Duodenal mucosa (tissue), 2 donors: ENCODE measurements at regions not wholly inside any gene's neighbourhood (a gene's known extent, or its start where the extent isn't known, plus 50 kb on each side); places are given as distances from the start of the nearest gene placed in this dataset.

ENCODE experiments used
- H3K27ac ChIP-seq: one replicate; pipeline ENCODE4 v1.7.0; 2013; ENCODE audit warnings: low read depth, low read length
- H3K27me3 ChIP-seq, 2 donors: one replicate each; pipeline ENCODE4 v1.7.0; 2013; ENCODE audit warnings: low read length in 2 of 2, control low read depth in 1 of 2; ENCODE audit not compliant: insufficient read depth in 2 of 2, control insufficient read depth in 1 of 2
- H3K36me3 ChIP-seq, 2 donors: one replicate each; pipeline ENCODE4 v1.7.0; 2013; ENCODE audit warnings: low read length in 2 of 2, control low read depth in 1 of 2; ENCODE audit not compliant: insufficient read depth in 2 of 2, control insufficient read depth in 1 of 2
- H3K4me1 ChIP-seq, 2 donors: one replicate each; pipeline ENCODE4 v1.7.0; 2013; ENCODE audit warnings: low read length in 2 of 2, control low read depth in 1 of 2; ENCODE audit not compliant: insufficient read depth in 2 of 2, control insufficient read depth in 1 of 2
- H3K4me3 ChIP-seq, 2 donors: one replicate each; pipeline ENCODE4 v1.7.0; 2013; ENCODE audit warnings: low read length in 2 of 2, low read depth in 1 of 2
- H3K9ac ChIP-seq, 2 donors: one replicate each; pipeline ENCODE4 v1.7.0; 2013; ENCODE audit warnings: low read length in 2 of 2, low read depth in 1 of 2
- H3K9me3 ChIP-seq, 2 donors: one replicate each; pipeline ENCODE4 v1.7.0; 2013; ENCODE audit warnings: low read length in 2 of 2, control low read depth in 1 of 2; ENCODE audit not compliant: control insufficient read depth in 1 of 2

GRCh38 chr6:165794179-165794601 lies 131.1 kb upstream of the PDE10A start:
- Histone ChIP-seq H3K36me3 (no peaks in the 10 kb centered on the region), H3K9me3 (no peaks in the 10 kb centered on the region), H3K9ac (no peak overlapping the region), H3K27ac (no peak overlapping the region), H3K4me3 (no peak overlapping the region), H3K27me3 (peaks cover 0 to 3% of the 10 kb centered on the region in 2 donors), H3K4me1 (no peaks in the 10 kb centered on the region)

GRCh38 chr6:165793287-165793825 lies 130.3 kb upstream of the PDE10A start:
- H3K36me3 ChIP-seq, result no peaks in the 10 kb centered on the region
- H3K27ac ChIP-seq, result no peak overlapping the region
- H3K9ac ChIP-seq, result no peak overlapping the region
- H3K27me3 ChIP-seq, result peaks cover 0 to 3% of the 10 kb centered on the region in 2 donors
- H3K9me3 ChIP-seq, result no peaks in the 10 kb centered on the region
- no peaks in the 10 kb centered on the region for H3K4me1 ChIP-seq
- H3K4me3 ChIP-seq, result no peak overlapping the region

DNA sequence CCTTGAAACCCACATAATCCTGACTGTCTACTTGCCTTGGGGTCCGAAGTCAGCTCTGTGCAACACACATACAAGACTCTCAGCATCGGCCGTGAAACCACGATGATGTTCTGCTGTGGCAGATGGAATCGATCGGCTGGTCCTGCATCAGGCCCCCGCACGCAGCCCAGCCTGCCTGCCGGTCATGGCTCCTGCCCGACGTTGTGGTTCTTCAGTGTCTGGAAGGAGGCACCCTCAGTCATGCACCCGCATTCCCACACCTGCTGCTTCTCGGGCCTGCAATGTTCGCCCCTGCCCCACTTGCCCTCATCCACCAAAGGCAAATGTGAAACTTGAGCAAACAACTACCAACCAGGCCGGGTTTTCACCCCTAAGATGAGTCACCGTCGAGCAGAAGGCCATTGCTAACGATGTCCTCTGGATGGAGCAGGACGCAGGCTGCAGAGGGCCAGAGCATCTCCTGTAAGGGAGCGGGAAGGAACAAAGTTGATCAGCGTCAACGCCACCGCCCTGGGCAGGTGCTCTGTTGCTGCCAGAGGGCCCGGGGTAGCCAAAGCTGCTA lies 128.9 kb upstream of the PDE10A start:
- Histone ChIP-seq H3K9ac (no peak overlapping the region), H3K4me3 (no peak overlapping the region), H3K36me3 (no peaks in the 10 kb centered on the region), H3K27me3 (peaks cover 0 to 3% of the 10 kb centered on the region in 2 donors), H3K9me3 (no peaks in the 10 kb centered on the region), H3K4me1 (no peaks in the 10 kb centered on the region), H3K27ac (no peak overlapping the region)

DNA sequence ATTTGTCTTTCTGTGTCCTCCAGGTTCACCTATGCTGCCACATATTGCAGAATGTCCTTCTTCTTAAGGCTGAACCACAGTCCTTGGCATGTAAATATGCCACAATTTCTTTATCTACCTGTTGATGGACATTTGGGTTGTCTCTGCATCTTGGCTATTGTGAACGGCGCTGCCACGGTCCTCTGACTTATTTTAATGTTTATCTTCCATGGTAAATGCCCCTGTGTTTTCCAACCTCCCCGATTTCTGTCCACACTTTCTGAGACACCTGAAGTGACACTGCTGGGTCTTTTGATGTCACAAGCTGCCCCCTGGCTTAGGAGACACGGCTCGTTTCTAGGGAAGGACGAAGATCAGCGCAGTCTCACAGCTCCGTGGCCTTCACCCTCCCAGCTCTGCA lies 128.3 kb upstream of the PDE10A start:
- Histone ChIP-seq H3K9me3 (no peaks in the 10 kb centered on the region), H3K36me3 (no peaks in the 10 kb centered on the region), H3K9ac (no peak overlapping the region), H3K4me1 (no peaks in the 10 kb centered on the region), H3K27ac (no peak overlapping the region), H3K27me3 (peaks cover 0 to 3% of the 10 kb centered on the region in 2 donors), H3K4me3 (no peak overlapping the region)

- Histone ChIP-seq H3K36me3 (no peaks in the 10 kb centered on the region), H3K27me3 (no peaks in the 10 kb centered on the region), H3K4me1 (no peaks in the 10 kb centered on the region), H3K9me3 (no peaks in the 10 kb centered on the region), H3K4me3 (no peak overlapping the region), H3K9ac (no peak overlapping the region), H3K27ac (no peak overlapping the region)
These were observed 119.8 kb upstream of the PDE10A start for GRCh38 chr6:165782812-165783211.

- H3K9ac ChIP-seq, result no peak overlapping the region
- H3K9me3 ChIP-seq, result no peaks in the 10 kb centered on the region
- no peaks in the 10 kb centered on the region for H3K36me3 ChIP-seq
- H3K4me1 ChIP-seq, result no peaks in the 10 kb centered on the region
- no peak overlapping the region for H3K4me3 ChIP-seq
- H3K27me3 ChIP-seq, result no peaks in the 10 kb centered on the region
- no peak overlapping the region for H3K27ac ChIP-seq
These were observed 119.1 kb upstream of the PDE10A start for GRCh38 chr6:165782134-165782533.

DNA sequence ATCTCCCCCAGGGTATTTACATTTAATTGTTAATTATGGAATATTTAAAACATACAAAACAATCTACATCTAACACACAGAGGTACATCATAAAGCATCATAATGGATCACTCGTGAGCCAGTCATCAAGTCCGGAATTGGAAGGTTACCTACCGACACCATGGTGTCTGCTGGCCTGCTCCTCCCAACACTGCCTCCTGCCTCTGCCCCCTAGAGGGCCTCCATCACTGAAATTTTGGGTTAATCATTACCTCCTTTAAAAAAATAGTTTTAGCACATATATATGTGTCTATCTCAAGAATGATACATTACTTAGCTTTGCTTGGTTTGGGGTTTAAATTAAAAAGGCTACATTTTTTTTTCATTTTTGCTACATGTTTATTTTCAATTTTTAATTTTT lies 114.6 kb upstream of the PDE10A start:
- Histone ChIP-seq H3K9me3 (no peaks in the 10 kb centered on the region), H3K27me3 (peaks cover 4% of the 10 kb centered on the region in 2 donors), H3K4me1 (no peaks in the 10 kb centered on the region), H3K9ac (no peak overlapping the region), H3K4me3 (no peak overlapping the region), H3K27ac (no peak overlapping the region), H3K36me3 (no peaks in the 10 kb centered on the region)

GRCh38 chr6:165776691-165777090 lies 113.7 kb upstream of the PDE10A start:
- Histone ChIP-seq H3K27ac (no peak overlapping the region), H3K27me3 (peaks cover 4% of the 10 kb centered on the region in 2 donors)

GRCh38 chr6:165775721-165776120 lies 112.7 kb upstream of the PDE10A start:
- H3K4me3 ChIP-seq, result no peak overlapping the region
- no peaks in the 10 kb centered on the region for H3K4me1 ChIP-seq
- no peak overlapping the region for H3K27ac ChIP-seq

More at GRCh38 chr6:165776691-165777090, 113.7 kb upstream of the PDE10A start:
- Histone ChIP-seq H3K4me1 (no peaks in the 10 kb centered on the region), H3K4me3 (no peak overlapping the region), H3K9ac (no peak overlapping the region), H3K36me3 (no peaks in the 10 kb centered on the region), H3K9me3 (no peaks in the 10 kb centered on the region)

DNA sequence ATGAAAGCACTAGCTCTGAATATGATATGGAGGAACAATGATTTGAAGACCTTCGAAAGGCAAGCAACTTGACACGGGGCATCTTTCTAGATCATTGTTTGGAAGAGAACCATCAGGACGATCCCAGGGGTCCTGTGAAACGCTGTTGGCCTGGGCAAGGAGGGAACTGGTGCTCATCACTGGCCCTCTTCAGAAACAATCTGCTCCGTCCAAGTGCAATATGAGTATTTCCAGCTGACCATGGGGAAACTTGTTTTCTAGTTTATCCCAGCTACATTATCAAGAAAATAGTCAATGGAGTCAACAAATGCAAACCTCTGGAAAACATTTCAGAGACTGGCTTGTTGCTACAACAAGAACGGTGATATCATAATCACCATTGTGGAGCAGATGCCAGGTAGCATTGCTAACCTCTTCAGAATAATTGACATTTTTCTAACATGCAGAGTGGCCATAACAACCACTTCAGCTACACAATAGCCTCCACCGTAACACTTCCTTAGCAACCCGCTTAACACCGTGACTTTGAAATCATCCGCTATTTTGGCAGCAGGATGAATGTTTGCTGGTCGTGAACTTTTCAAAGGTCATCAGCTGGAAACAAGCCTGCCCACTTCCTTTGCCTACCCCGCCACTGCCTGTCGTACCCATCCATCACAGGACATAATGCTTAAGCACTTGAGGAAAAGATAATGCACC lies 112.0 kb upstream of the PDE10A start:
- H3K27me3 ChIP-seq, result peaks cover 4% of the 10 kb centered on the region in 2 donors
- H3K4me3 ChIP-seq, result no peak overlapping the region
- no peak overlapping the region for H3K9ac ChIP-seq
- no peak overlapping the region for H3K27ac ChIP-seq
- no peaks in the 10 kb centered on the region for H3K4me1 ChIP-seq
- H3K9me3 ChIP-seq, result no peaks in the 10 kb centered on the region
- no peaks in the 10 kb centered on the region for H3K36me3 ChIP-seq

More at GRCh38 chr6:165775721-165776120, 112.7 kb upstream of the PDE10A start:
- H3K36me3 ChIP-seq, result no peaks in the 10 kb centered on the region
- no peaks in the 10 kb centered on the region for H3K9me3 ChIP-seq
- no peak overlapping the region for H3K9ac ChIP-seq
- H3K27me3 ChIP-seq, result peaks cover 4% of the 10 kb centered on the region in 2 donors
